ENCODE measurements at regions not wholly inside any gene's neighbourhood (a gene's known extent, or its start where the extent isn't known, plus 50 kb on each side); places are given as distances from the start of the nearest gene placed in this dataset.

- no peak for TF ChIP-seq STAT1 (IDR thresholded peaks at IDR 0.05; ENCODE audit: unreplicated experiment)
- TF ChIP-seq EZH2 (IDR thresholded peaks at IDR 0.05; ENCODE audit: low read depth, unreplicated experiment): no peak
Measured at GRCh38 chr10:64996886-64997285, 1475.7 kb downstream of the REEP3 start (continued).

GRCh38 chr10:65010845-65011244 is 1489.6 kb downstream of the REEP3 start:
- DNase-seq (ENCODE audit: low spot score): no peak
- H3K4me1 ChIP-seq (ENCODE audit: insufficient read depth): no peaks in the 10 kb centered on the region
- no peaks in the 10 kb centered on the region for H3K79me2 ChIP-seq (replicated peaks; ENCODE audit: insufficient read depth)
- H3K4me3 ChIP-seq: no peak overlapping the region
- H3K36me3 ChIP-seq (ENCODE audit: insufficient read depth): no peaks in the 10 kb centered on the region
- H3K36me3 Mint-ChIP-seq (ENCODE audit: low read depth): no peaks in the 10 kb centered on the region
- H3K9me3 Mint-ChIP-seq: no peaks in the 10 kb centered on the region
- no peak overlapping the region for H3K4me2 ChIP-seq
- no peak overlapping the region for H3K27ac Mint-ChIP-seq
- no peaks in the 10 kb centered on the region for H3K9me2 ChIP-seq (ENCODE audit: insufficient read depth)
- H3K27me3 ChIP-seq (ENCODE audit: insufficient read depth): no peaks in the 10 kb centered on the region
- no peak for ATAC-seq
- no peaks in the 10 kb centered on the region for H4K20me1 ChIP-seq (replicated peaks; ENCODE audit: insufficient read depth)
- H2AFZ ChIP-seq: peak overlapping the region; percentile 45
- H3K4me1 Mint-ChIP-seq: no peaks in the 10 kb centered on the region
- no peaks in the 10 kb centered on the region for H3K27me3 Mint-ChIP-seq (ENCODE audit: insufficient read depth, low read depth, poor library complexity)
- TF ChIP-seq ZNF331 (CRISPR knock-in tag; IDR thresholded peaks at IDR 0.05; ENCODE audit: low read depth) (no peak), POLR2AphosphoS5 (IDR thresholded peaks at IDR 0.05; ENCODE audit: low read depth) (no peak), JUNB (IDR thresholded peaks at IDR 0.05; ENCODE audit: unreplicated experiment) (no peak), ZNF462 (CRISPR knock-in tag; IDR thresholded peaks at IDR 0.05) (no peak), EZH2phosphoT487 (IDR thresholded peaks at IDR 0.05; ENCODE audit: unreplicated experiment) (no peak), REST (IDR thresholded peaks at IDR 0.05; ENCODE audit: unreplicated experiment) (no peak), CREB1 (CRISPR knock-in tag; IDR thresholded peaks at IDR 0.05; ENCODE audit: low read depth) (no peak), ZNF114 (CRISPR knock-in tag; IDR thresholded peaks at IDR 0.05) (no peak), ETS1 (IDR thresholded peaks at IDR 0.05) (no peak), STAT1 (IDR thresholded peaks at IDR 0.05; ENCODE audit: unreplicated experiment) (no peak), EZH2 (IDR thresholded peaks at IDR 0.05; ENCODE audit: low read depth, unreplicated experiment) (no peak)
- no peak overlapping the region for H3K4me3 Mint-ChIP-seq
- no peaks in the 10 kb centered on the region for H3F3A ChIP-seq (replicated peaks; ENCODE audit: low read depth)
- H3K27ac ChIP-seq (ENCODE audit: low read depth): no peak overlapping the region
